ENCODE measurements at regions not wholly inside any gene's neighbourhood (a gene's known extent, or its start where the extent isn't known, plus 50 kb on each side); places are given as distances from the start of the nearest gene placed in this dataset.

GRCh38 chr6:96465321-96465903 lies 56.2 kb upstream of the UFL1 start:
- DNase-seq: no peak

DNA sequence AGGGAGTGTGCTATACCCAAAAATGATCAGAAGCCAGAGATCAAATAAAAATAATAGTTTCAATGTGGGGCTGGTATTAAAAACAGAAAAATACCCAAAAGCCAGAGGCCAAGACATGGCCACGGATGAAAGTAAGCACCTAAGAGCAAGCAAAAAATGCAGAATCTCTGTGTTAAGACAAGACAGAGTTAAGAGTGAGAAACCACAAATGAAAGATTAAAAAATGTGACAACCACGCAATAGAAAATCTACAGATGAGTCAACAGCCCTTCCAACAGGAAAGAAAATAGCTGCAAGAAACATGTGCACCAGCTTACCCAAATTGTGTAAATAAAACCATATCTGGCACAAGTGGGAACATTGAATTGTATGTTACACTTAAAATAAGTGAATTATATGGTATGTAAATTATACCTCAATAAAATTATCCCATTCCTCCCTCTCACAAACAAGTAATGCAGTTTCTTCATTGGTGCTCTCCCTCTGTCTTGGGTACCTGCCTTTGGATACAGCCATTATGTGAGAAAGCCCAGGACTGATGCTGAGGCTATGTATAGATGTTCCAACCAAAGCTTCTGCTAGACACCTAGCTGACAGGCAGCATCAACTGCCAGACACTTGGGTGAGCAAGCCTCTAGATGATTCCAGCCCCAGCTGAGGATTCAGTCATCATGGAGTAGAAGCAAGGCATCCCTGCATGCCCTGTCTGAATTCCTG lies 55.3 kb upstream of the UFL1 start:
- no peak for DNase-seq

DNA sequence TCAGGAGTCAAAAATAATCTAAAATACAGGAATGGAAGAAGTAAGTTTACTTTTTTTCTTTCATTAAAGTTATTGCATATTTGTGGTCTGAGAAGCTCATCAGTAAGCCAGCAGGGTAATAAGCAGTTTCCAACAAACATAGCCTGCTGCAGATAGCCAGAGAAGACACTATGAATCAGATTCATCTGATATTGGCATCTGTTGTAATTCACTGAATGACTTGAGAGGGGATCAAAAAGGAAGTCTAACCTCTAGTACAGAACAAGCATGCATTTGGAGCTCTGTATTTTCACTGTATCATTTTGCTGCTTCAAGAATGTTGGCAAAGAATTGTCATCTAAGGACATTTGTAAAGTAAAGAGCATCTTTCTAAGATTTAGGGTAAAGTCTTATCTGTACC lies 53.8 kb upstream of the UFL1 start:
- no peak for DNase-seq

- no peak for DNase-seq
These were observed 53.3 kb upstream of the UFL1 start for GRCh38 chr6:96468281-96468680.

DNA sequence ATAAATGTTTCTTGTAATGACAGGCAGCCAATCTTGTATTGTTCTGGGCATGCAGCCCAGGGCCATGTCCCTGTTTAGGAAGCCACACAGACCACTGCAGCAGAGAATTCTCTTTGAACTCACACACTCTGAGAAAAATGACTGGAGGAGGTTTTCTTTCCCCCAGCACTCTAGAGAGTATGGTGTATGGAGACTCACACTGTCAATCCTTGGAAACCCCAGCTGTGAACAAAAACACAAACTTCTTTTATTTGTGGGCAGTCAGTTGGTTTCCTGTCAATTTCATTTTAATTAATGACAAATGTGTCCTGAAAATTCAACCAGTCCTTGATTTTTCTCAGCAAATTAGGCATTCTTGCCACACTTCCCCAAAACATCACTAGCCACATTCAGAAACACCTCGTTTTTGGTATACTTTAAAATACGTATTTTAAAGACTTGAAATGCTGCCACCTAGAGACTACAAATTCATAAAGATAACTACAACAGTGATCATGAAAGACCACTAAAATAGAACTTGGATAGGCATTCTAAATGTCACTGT lies 52.9 kb upstream of the UFL1 start:
- DNase-seq: no peak

GRCh38 chr6:96469312-96469711 lies 52.3 kb upstream of the UFL1 start:
- DNase-seq: no peak

DNA sequence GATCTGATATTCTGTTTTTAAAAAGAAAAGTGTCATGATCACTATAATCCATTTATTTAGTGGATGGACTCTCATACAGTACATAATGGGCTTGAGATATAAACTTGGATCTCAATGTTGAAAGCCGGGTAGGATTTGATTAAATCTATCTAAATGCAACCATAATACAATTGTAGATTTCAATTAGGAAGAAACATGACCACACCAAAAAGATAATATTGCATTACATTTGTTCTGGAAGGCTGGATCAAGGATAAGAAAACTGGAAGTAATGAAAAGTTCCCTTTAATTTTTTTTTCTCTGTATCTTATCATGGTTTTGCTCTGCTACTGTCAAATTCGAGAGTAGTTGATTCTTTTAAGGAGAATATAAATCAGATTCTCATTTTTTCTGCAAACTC lies 51.3 kb upstream of the UFL1 start:
- no peak for DNase-seq

Data from C1 segment of cervical spinal cord (tissue), 14 donors.